HepG2 (cell line): ENCODE measurements at regions not wholly inside any gene's neighbourhood (a gene's known extent, or its start where the extent isn't known, plus 50 kb on each side); places are given as distances from the start of the nearest gene placed in this dataset.

ENCODE experiments used
- ATAC-seq: fragments of 200-7000 bp; cut with Tn5 transposase; 3 replicates; pipeline ENCODE4 v1.9.1; 2020; ENCODE audit warnings: mild to moderate bottlenecking, moderate library complexity
- BruUV-seq: library from RNA; stranded (reverse); fragments of 400-500 nt; replicated peaks from 2 replicates; lab custom pipeline; 2021; lab: Mats Ljungman, UMichigan
- CTCF ChIA-PET: fragments of 300-600 bp; formaldehyde crosslinking; extraction: SDS; loops from one replicate; lab custom pipeline; 2021; ENCODE audit warnings: low total read pairs, inconsistent platforms, low intra/inter-chr PET ratio; lab: Yijun Ruan, JAX
- POLR2A ChIA-PET: fragments of 350-600 bp; sonication (Branson Sonifier 250); formaldehyde crosslinking; loops from one replicate; lab custom pipeline; 2020; ENCODE audit warnings: antibody characterized with exemption, inconsistent platforms; lab: Yijun Ruan, JAX
- DNase-seq: peaks from one replicate; pipeline ENCODE4 v3.0.0-alpha.2; 2015; ENCODE audit warnings: low spot score
- FAIRE-seq: peaks from 3 replicates; lab custom pipeline; 2011; peaks lifted over from hg19 to GRCh38; lab: Jason Lieb, UNC
- H2AFZ ChIP-seq: one replicate; pipeline ENCODE4 v1.6.1; 2011; ENCODE audit warnings: low read length, inconsistent platforms
- H3K27ac ChIP-seq: fragments of 300-600 bp; 3 replicates; pipeline ENCODE4 v1.8.0; 2011; ENCODE audit warnings: mixed run types, mild to moderate bottlenecking, mixed read lengths, low read length, inconsistent platforms; ENCODE audit not compliant: insufficient read depth; ENCODE audit errors: extremely low read length
- H3K27me3 ChIP-seq, 2 experiments: fragments of 200-600 bp in 1 of 2; 2 replicates in 1 of 2; 3 replicates in 1 of 2; pipeline versions ENCODE4 v1.6.0 to v1.8.0; 2011; ENCODE audit warnings: low read length in 2 of 2, mild to moderate bottlenecking in 2 of 2, moderate library complexity in 2 of 2, inconsistent platforms in 1 of 2; ENCODE audit not compliant: insufficient read depth in 2 of 2, control insufficient read depth in 1 of 2
- H3K36me3 ChIP-seq, 2 experiments: fragments of 200-600 bp in 1 of 2; replicated peaks in 1 of 2; 2 replicates in 1 of 2; 3 replicates in 1 of 2; pipeline versions ENCODE4 v1.5.1 to v1.8.0; 2011; ENCODE audit warnings: low read length in 2 of 2, inconsistent platforms in 1 of 2; ENCODE audit not compliant: insufficient read depth in 2 of 2, control insufficient read depth in 1 of 2
- H3K4me1 ChIP-seq: 2 replicates; pipeline ENCODE4 v1.5.1; 2012; ENCODE audit warnings: low read length, inconsistent platforms; ENCODE audit not compliant: insufficient read depth
- H3K4me2 ChIP-seq: 2 replicates; pipeline ENCODE4 v1.6.0; 2011; ENCODE audit warnings: low read depth, low read length, inconsistent platforms
- H3K4me3 ChIP-seq, 3 experiments: fragments of 200-600 bp in 1 of 3; sonication (generic), shearing (Covaris generic) in 1 of 3; replicated peaks in 1 of 3; 2 replicates each; pipeline ENCODE4 v1.5.1; 2011 to 2016; ENCODE audit warnings: low read length in 3 of 3, inconsistent platforms in 2 of 3, low read depth in 2 of 3, mild to moderate bottlenecking in 2 of 3, control low read depth in 1 of 3, mixed read lengths in 1 of 3; ENCODE audit not compliant: insufficient read depth in 1 of 3
- H3K79me2 ChIP-seq: one replicate; pipeline ENCODE4 v1.6.1; 2011; ENCODE audit warnings: low read length, inconsistent platforms; ENCODE audit not compliant: insufficient read depth
- H3K9ac ChIP-seq: 2 replicates; pipeline ENCODE4 v1.6.0; 2011; ENCODE audit warnings: mild to moderate bottlenecking, low read depth, low read length, inconsistent platforms; ENCODE audit not compliant: insufficient read depth
- H3K9me3 ChIP-seq: 2 replicates; pipeline ENCODE4 v1.5.1; 2012; ENCODE audit warnings: mild to moderate bottlenecking, low read length
- H4K20me1 ChIP-seq: 2 replicates; pipeline ENCODE4 v1.6.0; 2011; ENCODE audit warnings: inconsistent platforms, mild to moderate bottlenecking, low read length, moderate library complexity; ENCODE audit not compliant: insufficient read depth
- CCDC6 ChIP-seq: sonication (generic); formaldehyde crosslinking; IDR thresholded peaks from 2 replicates; pipeline ENCODE4 v1.8.1; 2022; ENCODE audit warnings: mild to moderate bottlenecking, missing genetic modification reagents, moderate library complexity
- KDM1A ChIP-seq: IDR thresholded peaks from 2 replicates; pipeline ENCODE4 v1.6.1; 2016; ENCODE audit warnings: missing compliant biosample characterization
- NR2F6 ChIP-seq, 2 experiments: IDR thresholded peaks; 2 replicates each; pipeline ENCODE4 v1.6.1; 2016; ENCODE audit warnings: antibody characterized with exemption in 1 of 2, mild to moderate bottlenecking in 1 of 2
- POLR2G ChIP-seq: fragments of 200-400 bp; formaldehyde crosslinking; IDR thresholded peaks from 2 replicates; pipeline ENCODE4 v1.6.1; 2018; ENCODE audit warnings: mild to moderate bottlenecking, low read depth, low read length, moderate library complexity
- RAD51 ChIP-seq: fragments of 450-650 bp; IDR thresholded peaks from 2 replicates; pipeline ENCODE4 v1.6.1; 2016; ENCODE audit warnings: borderline replicate concordance
- SSRP1 ChIP-seq: IDR thresholded peaks from 2 replicates; pipeline ENCODE4 v1.6.1; 2016; ENCODE audit warnings: control low read depth
- TRIM22 ChIP-seq: fragments of 450-650 bp; IDR thresholded peaks from 2 replicates; pipeline ENCODE4 v1.6.1; 2017
- WGBS: methylation state at CpG from one replicate; pipeline ENCODE4 v1.1.6; 2017; ENCODE audit warnings: low lambda C conversion rate; 5-methylcytosine and 5-hydroxymethylcytosine counted together
- in situ Hi-C: cut with HindIII; loops from 2 replicates; pipeline ENCODE4 v1.10.0; 2017; ENCODE audit warnings: low pct_unique_long_range_greater_than_20kb; ENCODE audit not compliant: extremely low pct_ligation_motif_present
- intact Hi-C: fragments of 100-400 bp; cut with micrococcal nuclease; formaldehyde crosslinking; loops from one replicate; pipeline ENCODE4 v1.10.0; 2022; ENCODE audit not compliant: unreplicated experiment
- TF ChIP-seq, protein P1 (sequence below): sonication (generic); formaldehyde crosslinking; IDR thresholded peaks from 2 replicates; pipeline ENCODE4 v1.4.0; 2020; ENCODE audit warnings: missing genetic modification reagents, mild to moderate bottlenecking, borderline replicate concordance
- TF ChIP-seq, protein P2 (sequence below): IDR thresholded peaks from 2 replicates; pipeline ENCODE4 v1.6.1; 2012; ENCODE audit warnings: inconsistent platforms
- TF ChIP-seq, protein P3 (sequence below), 2 experiments: sonication (generic) in 1 of 2; formaldehyde crosslinking in 1 of 2; IDR thresholded peaks; 2 replicates each; pipeline versions ENCODE4 v1.6.1 to v1.9.0; 2014 to 2022; ENCODE audit warnings: antibody characterized with exemption in 1 of 2, borderline replicate concordance in 1 of 2, inconsistent platforms in 1 of 2, low read depth in 1 of 2, missing genetic modification reagents in 1 of 2
- TF ChIP-seq, protein P4 (sequence below): sonication (generic); formaldehyde crosslinking; IDR thresholded peaks from 2 replicates; pipeline ENCODE4 v1.5.1; 2020; ENCODE audit warnings: mild to moderate bottlenecking, missing genetic modification reagents, moderate library complexity

GRCh38 chr9:89915187-89915586 lies 310.4 kb downstream of the GADD45G start:
- WGBS: 1% methylated on average over 2 of the region's 3 CpGs
- Histone ChIP-seq H3K4me3 (no peak overlapping the region), H3K9me3 (no peaks in the 10 kb centered on the region), H3K4me1 (no peaks in the 10 kb centered on the region), H3K27me3 (no peaks in the 10 kb centered on the region), H3K4me2 (no peak overlapping the region), H3K36me3 (no peaks in the 10 kb centered on the region), H3K27ac (no peak overlapping the region), H3K9ac (no peak overlapping the region)
- BruUV-seq: no TSS peak
- FAIRE-seq: no peak
- ATAC-seq: no peak
- no peak for DNase-seq
- POLR2A ChIA-PET: no interaction called here
- TF ChIP-seq CCDC6 (CRISPR knock-in tag): no peak
- TF ChIP-seq, protein P1, sequence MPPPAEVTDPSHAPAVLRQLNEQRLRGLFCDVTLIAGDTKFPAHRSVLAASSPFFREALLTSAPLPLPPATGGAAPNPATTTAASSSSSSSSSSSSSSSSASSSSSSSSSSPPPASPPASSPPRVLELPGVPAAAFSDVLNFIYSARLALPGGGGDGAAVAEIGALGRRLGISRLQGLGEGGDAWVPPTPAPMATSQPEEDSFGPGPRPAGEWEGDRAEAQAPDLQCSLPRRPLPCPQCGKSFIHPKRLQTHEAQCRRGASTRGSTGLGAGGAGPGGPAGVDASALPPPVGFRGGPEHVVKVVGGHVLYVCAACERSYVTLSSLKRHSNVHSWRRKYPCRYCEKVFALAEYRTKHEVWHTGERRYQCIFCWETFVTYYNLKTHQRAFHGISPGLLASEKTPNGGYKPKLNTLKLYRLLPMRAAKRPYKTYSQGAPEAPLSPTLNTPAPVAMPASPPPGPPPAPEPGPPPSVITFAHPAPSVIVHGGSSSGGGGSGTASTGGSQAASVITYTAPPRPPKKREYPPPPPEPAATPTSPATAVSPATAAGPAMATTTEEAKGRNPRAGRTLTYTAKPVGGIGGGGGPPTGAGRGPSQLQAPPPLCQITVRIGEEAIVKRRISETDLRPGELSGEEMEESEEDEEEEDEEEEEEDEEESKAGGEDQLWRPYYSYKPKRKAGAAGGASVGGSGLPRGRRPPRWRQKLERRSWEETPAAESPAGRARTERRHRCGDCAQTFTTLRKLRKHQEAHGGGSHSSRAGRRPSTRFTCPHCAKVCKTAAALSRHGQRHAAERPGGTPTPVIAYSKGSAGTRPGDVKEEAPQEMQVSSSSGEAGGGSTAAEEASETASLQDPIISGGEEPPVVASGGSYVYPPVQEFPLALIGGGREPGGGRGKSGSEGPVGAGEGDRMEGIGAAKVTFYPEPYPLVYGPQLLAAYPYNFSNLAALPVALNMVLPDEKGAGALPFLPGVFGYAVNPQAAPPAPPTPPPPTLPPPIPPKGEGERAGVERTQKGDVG: no peak
- TF ChIP-seq, protein P2, sequence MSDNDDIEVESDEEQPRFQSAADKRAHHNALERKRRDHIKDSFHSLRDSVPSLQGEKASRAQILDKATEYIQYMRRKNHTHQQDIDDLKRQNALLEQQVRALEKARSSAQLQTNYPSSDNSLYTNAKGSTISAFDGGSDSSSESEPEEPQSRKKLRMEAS: no peak
- TF ChIP-seq SSRP1 (CRISPR knock-in tag): no peak
- TF ChIP-seq, protein P3, sequence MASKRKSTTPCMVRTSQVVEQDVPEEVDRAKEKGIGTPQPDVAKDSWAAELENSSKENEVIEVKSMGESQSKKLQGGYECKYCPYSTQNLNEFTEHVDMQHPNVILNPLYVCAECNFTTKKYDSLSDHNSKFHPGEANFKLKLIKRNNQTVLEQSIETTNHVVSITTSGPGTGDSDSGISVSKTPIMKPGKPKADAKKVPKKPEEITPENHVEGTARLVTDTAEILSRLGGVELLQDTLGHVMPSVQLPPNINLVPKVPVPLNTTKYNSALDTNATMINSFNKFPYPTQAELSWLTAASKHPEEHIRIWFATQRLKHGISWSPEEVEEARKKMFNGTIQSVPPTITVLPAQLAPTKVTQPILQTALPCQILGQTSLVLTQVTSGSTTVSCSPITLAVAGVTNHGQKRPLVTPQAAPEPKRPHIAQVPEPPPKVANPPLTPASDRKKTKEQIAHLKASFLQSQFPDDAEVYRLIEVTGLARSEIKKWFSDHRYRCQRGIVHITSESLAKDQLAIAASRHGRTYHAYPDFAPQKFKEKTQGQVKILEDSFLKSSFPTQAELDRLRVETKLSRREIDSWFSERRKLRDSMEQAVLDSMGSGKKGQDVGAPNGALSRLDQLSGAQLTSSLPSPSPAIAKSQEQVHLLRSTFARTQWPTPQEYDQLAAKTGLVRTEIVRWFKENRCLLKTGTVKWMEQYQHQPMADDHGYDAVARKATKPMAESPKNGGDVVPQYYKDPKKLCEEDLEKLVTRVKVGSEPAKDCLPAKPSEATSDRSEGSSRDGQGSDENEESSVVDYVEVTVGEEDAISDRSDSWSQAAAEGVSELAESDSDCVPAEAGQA (IDR thresholded peaks at IDR 0.05; ENCODE audit: low read depth): no peak
- TF ChIP-seq, protein P3 (CRISPR knock-in tag; IDR thresholded peaks at IDR 0.05; ENCODE audit: borderline replicate concordance): no peak
- no peak for TF ChIP-seq TRIM22
- TF ChIP-seq POLR2G: no peak
- no peak for TF ChIP-seq RAD51
- no peak for TF ChIP-seq KDM1A (CRISPR knock-in tag)
- TF ChIP-seq, protein P4, sequence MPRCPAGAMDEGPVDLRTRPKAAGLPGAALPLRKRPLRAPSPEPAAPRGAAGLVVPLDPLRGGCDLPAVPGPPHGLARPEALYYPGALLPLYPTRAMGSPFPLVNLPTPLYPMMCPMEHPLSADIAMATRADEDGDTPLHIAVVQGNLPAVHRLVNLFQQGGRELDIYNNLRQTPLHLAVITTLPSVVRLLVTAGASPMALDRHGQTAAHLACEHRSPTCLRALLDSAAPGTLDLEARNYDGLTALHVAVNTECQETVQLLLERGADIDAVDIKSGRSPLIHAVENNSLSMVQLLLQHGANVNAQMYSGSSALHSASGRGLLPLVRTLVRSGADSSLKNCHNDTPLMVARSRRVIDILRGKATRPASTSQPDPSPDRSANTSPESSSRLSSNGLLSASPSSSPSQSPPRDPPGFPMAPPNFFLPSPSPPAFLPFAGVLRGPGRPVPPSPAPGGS: no peak
- TF ChIP-seq NR2F6 (IDR thresholded peaks at IDR 0.05): no peak
- no peak for TF ChIP-seq NR2F6 (CRISPR knock-in tag; IDR thresholded peaks at IDR 0.05)
- TF ChIP-seq, all 625 proteins: peak for 0
- CTCF ChIA-PET: no interaction called here
- intact Hi-C loops: no loop called here
- Histone ChIP-seq H4K20me1 (no peaks in the 10 kb centered on the region), H2AFZ (no peak overlapping the region), H3K79me2 (no peaks in the 10 kb centered on the region)
- in situ Hi-C loops: loop anchor here (10.0 kb wide), 1 partner anchor 180 kb away; no protein-coding TSS in a partner anchor
